ENCODE measurements at regions not wholly inside any gene's neighbourhood (a gene's known extent, or its start where the extent isn't known, plus 50 kb on each side); places are given as distances from the start of the nearest gene placed in this dataset.

GRCh38 chr3:31413515-31413914 is 119.2 kb upstream of the STT3B start:
- Histone ChIP-seq H3K9me3 (no peaks in the 10 kb centered on the region), H3K36me3 (no peaks in the 10 kb centered on the region), H3K4me1 (no peaks in the 10 kb centered on the region), H3K27me3 (no peaks in the 10 kb centered on the region), H3K27ac (no peak overlapping the region), H3K4me3 (no peak overlapping the region)
- ATAC-seq = no peak
- TF ChIP-seq POLR2A (IDR thresholded peaks at IDR 0.05) = no peak

DNA sequence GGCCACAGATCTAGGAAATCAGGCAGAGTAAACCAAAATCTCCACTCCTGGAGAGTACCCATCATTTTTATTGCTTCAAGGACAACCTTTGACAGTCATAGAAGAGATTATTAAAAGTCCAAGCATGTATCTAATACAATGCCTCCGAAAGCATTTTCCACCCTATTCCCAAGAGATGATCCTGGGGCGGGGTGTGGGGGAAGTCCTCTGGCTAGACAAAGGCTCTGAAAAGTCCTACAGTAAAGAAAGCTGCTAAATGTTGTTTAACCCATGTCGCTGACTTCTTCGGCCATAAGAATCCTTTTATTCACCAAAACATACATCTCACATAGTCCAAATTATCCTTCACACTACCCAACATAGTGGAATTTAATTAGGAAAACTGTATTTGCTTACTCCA is 115.7 kb upstream of the STT3B start:
- TF ChIP-seq POLR2AphosphoS5 (IDR thresholded peaks at IDR 0.05) = no peak
- TF ChIP-seq EP300 (IDR thresholded peaks at IDR 0.05) = no peak
- TF ChIP-seq POLR2A (IDR thresholded peaks at IDR 0.05) = no peak
- TF ChIP-seq, protein P1, sequence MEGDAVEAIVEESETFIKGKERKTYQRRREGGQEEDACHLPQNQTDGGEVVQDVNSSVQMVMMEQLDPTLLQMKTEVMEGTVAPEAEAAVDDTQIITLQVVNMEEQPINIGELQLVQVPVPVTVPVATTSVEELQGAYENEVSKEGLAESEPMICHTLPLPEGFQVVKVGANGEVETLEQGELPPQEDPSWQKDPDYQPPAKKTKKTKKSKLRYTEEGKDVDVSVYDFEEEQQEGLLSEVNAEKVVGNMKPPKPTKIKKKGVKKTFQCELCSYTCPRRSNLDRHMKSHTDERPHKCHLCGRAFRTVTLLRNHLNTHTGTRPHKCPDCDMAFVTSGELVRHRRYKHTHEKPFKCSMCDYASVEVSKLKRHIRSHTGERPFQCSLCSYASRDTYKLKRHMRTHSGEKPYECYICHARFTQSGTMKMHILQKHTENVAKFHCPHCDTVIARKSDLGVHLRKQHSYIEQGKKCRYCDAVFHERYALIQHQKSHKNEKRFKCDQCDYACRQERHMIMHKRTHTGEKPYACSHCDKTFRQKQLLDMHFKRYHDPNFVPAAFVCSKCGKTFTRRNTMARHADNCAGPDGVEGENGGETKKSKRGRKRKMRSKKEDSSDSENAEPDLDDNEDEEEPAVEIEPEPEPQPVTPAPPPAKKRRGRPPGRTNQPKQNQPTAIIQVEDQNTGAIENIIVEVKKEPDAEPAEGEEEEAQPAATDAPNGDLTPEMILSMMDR (IDR thresholded peaks at IDR 0.05) = no peak

GRCh38 chr3:31417486-31417885 is 115.2 kb upstream of the STT3B start:
- Histone ChIP-seq H3K4me1 (no peaks in the 10 kb centered on the region), H3K27ac (no peak overlapping the region), H3K4me3 (no peak overlapping the region), H3K27me3 (no peaks in the 10 kb centered on the region), H3K36me3 (no peaks in the 10 kb centered on the region), H3K9me3 (no peaks in the 10 kb centered on the region)
- no peak for ATAC-seq
- WGBS, 2 donors (ENCODE audit: low coverage in 1 of 2) = 71 to 100% methylated on average over 1 of the region's 1 CpG
- TF ChIP-seq POLR2A (IDR thresholded peaks at IDR 0.05) (no peak), EP300 (IDR thresholded peaks at IDR 0.05) (no peak), POLR2AphosphoS5 (IDR thresholded peaks at IDR 0.05) (no peak)
- TF ChIP-seq, protein P1 (IDR thresholded peaks at IDR 0.05) = no peak

More for the DNA sequence above, 115.7 kb upstream of the STT3B start:
- no peak overlapping the region for H3K27ac ChIP-seq
- ATAC-seq = no peak
- H3K4me3 ChIP-seq = no peak overlapping the region
- no peaks in the 10 kb centered on the region for H3K36me3 ChIP-seq
- WGBS, 2 donors (ENCODE audit: low coverage in 1 of 2) = 79 to 93% methylated on average over 4 of the region's 4 CpGs
- no peaks in the 10 kb centered on the region for H3K9me3 ChIP-seq
- H3K4me1 ChIP-seq = no peaks in the 10 kb centered on the region
- no peaks in the 10 kb centered on the region for H3K27me3 ChIP-seq

- Histone ChIP-seq H3K27me3 (no peaks in the 10 kb centered on the region), H3K4me3 (no peak overlapping the region), H3K27ac (no peak overlapping the region), H3K4me1 (no peaks in the 10 kb centered on the region), H3K9me3 (peaks cover 0 to 2% (median 0%) of the 10 kb centered on the region in 3 donors), H3K36me3 (no peaks in the 10 kb centered on the region)
- TF ChIP-seq POLR2A (IDR thresholded peaks at IDR 0.05) (no peak), POLR2AphosphoS5 (IDR thresholded peaks at IDR 0.05) (no peak), EP300 (IDR thresholded peaks at IDR 0.05) (no peak)
- TF ChIP-seq, protein P1 (IDR thresholded peaks at IDR 0.05) = no peak
- no peak for ATAC-seq
- WGBS, 2 donors (ENCODE audit: low coverage in 1 of 2) = 71 to 93% methylated on average over 4 of the region's 4 CpGs
These were observed 112.4 kb upstream of the STT3B start for GRCh38 chr3:31420311-31420710.

- H3K36me3 ChIP-seq = no peaks in the 10 kb centered on the region
- TF ChIP-seq, protein P1 (IDR thresholded peaks at IDR 0.05) = no peak
- no peak for TF ChIP-seq POLR2AphosphoS5 (IDR thresholded peaks at IDR 0.05)
- TF ChIP-seq POLR2A (IDR thresholded peaks at IDR 0.05) = no peak
- no peak for TF ChIP-seq EP300 (IDR thresholded peaks at IDR 0.05)
- no peak for ATAC-seq
- no peaks in the 10 kb centered on the region for H3K27me3 ChIP-seq
- no peak overlapping the region for H3K27ac ChIP-seq
- H3K4me1 ChIP-seq = no peaks in the 10 kb centered on the region
- no peak overlapping the region for H3K4me3 ChIP-seq
- WGBS, 2 donors (ENCODE audit: low coverage in 1 of 2) = 84 to 94% methylated on average over 2 of the region's 2 CpGs
- peaks cover 0 to 5% (median 0%) of the 10 kb centered on the region in 3 donors for H3K9me3 ChIP-seq
These were observed 111.2 kb upstream of the STT3B start for GRCh38 chr3:31421314-31422048.
